ENCODE measurements at regions not wholly inside any gene's neighbourhood (a gene's known extent, or its start where the extent isn't known, plus 50 kb on each side); places are given as distances from the start of the nearest gene placed in this dataset.
"Not testable (repeated sequence)": the region's sequence is repeated elsewhere in the genome, so short reads cannot be mapped to it uniquely, and the experiment has no call there.

- not testable (repeated sequence) for DNase-seq
Observed at GRCh38 chr10:109809954-109810353, 113.4 kb downstream of the XPNPEP1 start.

DNA sequence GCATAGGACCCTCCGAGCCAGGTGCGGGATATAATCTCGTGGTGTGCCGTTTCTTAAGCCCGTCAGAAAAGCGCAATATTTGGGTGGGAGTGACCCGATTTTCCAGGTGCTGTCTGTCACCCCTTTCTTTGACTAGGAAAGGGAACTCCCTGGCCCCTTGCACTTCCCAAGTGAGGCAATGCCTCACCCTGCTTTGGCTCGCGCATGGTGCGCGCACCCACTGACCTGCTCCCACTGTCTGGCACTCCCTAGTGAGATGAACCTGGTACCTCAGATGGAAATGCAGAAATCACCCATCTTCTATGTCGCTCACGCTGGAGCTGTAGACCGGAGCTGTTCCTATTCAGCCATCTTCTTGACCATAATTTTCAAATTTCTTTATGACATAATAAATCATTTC lies 122.1 kb downstream of the XPNPEP1 start:
- not testable (repeated sequence) for DNase-seq

DNA sequence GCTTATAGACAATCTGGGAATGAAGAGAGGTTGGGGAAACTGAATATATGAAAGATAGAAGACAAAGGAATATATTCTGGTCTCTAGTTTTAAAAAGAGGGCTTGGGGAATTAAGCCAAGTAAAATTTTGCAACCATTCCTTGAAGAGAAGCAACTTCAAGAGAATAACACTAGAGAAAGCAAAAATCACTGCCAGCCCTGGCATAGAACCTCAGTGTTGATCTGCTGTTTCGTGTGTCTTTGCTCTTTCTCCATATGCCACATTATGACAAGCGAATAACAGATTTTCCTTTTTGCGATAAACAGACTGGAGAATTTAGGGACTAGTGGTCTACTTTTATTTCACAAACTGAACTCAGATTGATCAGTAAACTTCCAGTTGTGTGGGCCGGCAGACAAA lies 132.7 kb downstream of the XPNPEP1 start:
- no peak for DNase-seq

DNA sequence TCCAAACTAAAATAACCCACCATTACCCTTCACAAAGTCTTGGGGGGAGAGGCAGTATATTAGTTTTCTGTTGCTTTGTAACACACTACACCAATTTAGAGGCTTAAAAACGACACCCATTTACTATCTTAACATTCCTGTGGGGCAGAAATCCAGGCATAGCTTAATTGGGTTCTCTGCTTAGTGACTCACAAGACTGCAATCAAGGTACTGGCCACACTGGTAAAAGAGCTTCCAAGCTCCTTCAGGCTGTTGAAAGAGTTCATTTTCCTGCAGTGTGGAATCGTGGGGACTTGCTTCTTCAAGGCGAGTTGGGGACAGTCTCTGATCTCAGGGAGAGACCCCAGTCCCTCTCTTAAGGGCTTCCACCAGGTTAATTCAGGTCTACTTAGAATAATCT lies 139.1 kb downstream of the XPNPEP1 start:
- no peak for DNase-seq

- DNase-seq = no peak
Observed at GRCh38 chr10:109783286-109783685, 140.0 kb downstream of the XPNPEP1 start.

GRCh38 chr10:109780997-109781396 lies 142.3 kb downstream of the XPNPEP1 start:
- no peak for DNase-seq

- DNase-seq = no peak
Observed at GRCh38 chr10:109778993-109779392, 144.3 kb downstream of the XPNPEP1 start.

GRCh38 chr10:109774121-109774440 lies 149.2 kb downstream of the XPNPEP1 start:
- DNase-seq = no peak

- DNase-seq = no peak
Observed at GRCh38 chr10:109773288-109774120, 149.8 kb downstream of the XPNPEP1 start.

DNA sequence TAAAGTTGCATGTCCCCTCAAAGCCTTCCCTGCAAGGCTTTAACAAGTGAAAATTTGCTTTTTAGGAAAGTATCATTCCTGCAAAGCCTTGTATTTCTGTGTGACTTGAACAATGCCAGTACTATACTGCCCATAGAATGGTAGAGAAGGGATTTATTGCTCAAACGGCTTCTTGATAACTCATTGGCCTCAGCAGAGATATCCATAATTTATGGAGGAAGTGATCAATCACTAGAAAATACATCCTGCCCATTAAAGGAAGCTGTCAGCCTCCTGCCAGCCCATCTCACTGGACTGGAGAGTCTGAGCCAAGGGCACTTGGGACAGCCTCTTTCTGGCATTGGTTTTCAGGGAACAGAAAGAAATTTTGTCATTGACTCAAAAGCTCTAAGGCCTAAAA lies 152.6 kb downstream of the XPNPEP1 start:
- DNase-seq = no peak

DNA sequence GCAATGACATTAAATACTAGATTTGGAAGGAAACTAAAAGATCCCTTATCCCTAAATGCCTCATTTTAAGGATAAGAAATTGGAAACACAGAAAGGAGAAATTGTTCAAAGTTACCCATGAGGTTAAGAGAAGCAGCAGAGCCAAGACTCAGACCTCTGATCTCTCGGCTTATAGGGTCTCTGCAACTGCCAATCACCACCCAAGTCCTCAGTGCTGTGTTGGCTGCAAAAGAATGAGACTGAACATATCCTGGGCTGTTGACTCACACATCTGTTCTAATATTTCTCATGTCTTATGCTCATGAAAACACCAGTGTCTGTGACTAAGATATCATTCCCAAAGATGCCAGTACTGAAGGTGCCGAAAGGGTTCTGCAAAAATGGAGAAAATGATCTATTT lies 153.3 kb downstream of the XPNPEP1 start:
- no peak for DNase-seq

GRCh38 chr10:109765838-109766237 lies 157.5 kb downstream of the XPNPEP1 start:
- DNase-seq = no peak

DNA sequence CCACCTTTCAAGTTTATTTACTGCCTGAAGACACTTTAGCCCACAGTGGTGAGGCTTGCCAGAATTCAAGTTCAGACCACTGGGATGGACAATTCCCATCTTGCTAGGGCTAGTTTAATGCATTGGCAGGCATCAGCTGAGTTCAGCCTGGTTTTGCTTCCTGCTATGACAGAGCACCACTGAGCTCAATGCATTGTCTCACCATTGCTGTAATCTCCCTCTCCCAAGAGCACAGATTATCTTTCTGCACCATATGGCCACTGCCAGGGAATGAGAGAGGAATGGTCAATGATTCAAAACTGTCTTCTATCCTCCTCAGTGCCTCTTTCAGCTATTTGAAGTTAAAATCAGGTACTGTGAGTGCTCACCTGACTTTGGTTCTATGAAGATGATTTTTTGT lies 160.8 kb downstream of the XPNPEP1 start:
- no peak for DNase-seq

- DNase-seq = not testable (repeated sequence)
Observed at GRCh38 chr10:109757670-109758069, 165.6 kb downstream of the XPNPEP1 start.

- no peak for DNase-seq
Observed at GRCh38 chr10:109746861-109747260, 176.4 kb downstream of the XPNPEP1 start.

GRCh38 chr10:109744020-109744419 lies 179.3 kb downstream of the XPNPEP1 start:
- DNase-seq = no peak

DNA sequence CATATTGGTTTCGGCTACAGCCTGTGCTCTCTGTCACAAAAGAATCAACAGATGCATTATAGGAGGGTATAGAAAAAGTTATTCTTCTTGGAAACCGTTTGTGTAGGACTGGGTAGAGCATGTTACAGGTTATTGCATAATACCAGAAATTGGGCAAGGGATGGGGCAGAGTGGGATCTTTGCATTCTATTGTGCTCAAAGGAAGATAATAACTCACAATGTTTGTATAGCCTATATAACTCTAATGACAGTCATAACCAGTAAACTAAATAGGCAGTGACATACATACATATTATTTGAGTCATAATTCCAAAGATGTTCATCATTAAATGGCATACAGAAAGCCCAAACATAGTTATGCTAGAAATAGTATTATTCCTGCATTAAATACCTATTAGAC lies 179.7 kb downstream of the XPNPEP1 start:
- DNase-seq = no peak

DNA sequence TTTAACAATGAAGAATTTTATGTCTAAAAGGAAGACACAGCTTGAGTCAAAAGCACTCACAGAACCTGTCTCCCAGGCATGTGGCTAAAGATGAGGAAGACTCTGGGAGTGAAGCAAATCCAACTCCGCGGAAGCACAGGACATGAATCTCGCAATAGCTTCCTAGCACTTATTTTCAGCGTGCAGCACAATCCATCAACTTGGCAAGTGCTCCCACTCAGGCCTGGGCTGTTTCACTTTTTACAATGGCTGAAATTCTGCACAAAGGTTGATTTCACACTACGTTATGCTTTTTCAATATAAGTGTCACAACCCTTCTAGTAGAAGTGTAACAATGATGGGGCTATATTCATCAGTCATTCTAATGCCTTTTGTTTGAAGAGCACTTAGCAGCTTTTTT lies 180.2 kb downstream of the XPNPEP1 start:
- DNase-seq = no peak

GRCh38 chr10:109741712-109742111 lies 181.6 kb downstream of the XPNPEP1 start:
- DNase-seq = no peak

DNA sequence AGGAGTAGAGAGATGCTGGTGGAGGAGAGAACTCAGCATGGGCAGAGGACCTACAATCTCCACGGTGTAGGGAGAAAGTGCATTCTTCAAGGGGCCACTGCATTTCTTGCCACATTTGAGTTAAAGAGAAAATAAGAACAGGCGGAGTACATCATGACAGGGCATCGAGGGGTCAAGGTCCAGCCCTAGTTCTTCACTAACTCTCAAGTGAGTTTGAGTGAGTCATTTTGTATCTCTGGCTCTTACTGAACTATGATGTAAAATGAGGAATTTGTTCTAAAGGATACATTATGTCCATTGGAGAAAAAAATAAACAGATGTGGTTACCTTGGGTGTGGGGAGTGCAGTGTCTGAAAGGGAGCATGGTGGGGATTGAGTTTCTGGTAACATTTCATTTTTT lies 182.9 kb downstream of the XPNPEP1 start:
- no peak for DNase-seq

DNA sequence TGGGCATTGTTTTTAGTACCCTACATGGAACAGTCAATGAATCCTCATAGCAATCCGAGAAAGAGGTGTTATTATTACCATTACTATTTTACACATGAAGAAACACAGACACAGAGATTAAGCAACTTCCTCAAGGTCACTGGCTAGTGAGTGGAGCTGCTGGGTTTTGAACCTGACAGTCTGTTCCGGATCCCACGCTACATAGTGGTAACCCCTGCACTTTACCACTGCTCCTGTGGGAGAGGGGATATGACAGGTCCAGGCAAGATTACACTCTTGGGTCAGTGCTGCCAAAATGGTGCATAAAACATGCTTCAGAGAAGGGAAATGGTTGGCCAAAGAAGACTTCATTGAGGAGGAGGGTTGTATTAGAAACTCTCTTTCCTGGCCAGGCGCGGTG lies 185.7 kb downstream of the XPNPEP1 start:
- DNase-seq = no peak

- no peak for DNase-seq
Observed at GRCh38 chr10:109737009-109737408, 186.3 kb downstream of the XPNPEP1 start.

DNA sequence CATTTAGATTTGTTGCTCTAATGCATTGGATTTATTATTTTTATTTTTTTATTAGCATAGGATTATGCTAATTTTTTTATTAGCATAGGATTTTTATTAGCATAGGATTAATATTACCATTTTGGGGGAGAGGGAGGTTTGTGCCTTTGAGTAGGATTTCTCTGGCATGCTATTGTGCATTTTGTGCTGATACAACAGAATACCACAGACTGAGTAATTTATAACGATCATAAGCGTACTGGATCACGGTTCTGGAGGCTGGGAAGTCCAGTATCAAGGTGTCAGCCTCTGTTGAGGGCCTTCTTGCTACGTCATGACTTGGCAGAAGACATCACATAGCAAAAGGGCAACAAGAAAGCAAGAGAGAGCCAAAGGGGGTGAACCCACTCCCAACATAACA lies 187.5 kb downstream of the XPNPEP1 start:
- no peak for DNase-seq

All from hypothalamus (tissue), 51 donors.